ENCODE measurements at regions not wholly inside any gene's neighbourhood (a gene's known extent, or its start where the extent isn't known, plus 50 kb on each side); places are given as distances from the start of the nearest gene placed in this dataset.

- H3K27me3 ChIP-seq: no peaks in the 10 kb centered on the region
- TF ChIP-seq Cebpa-rat (IDR thresholded peaks at IDR 0.05): no peak
- H3K27ac ChIP-seq: no peak overlapping the region
- no peak overlapping the region for H3K4me2 ChIP-seq
- no peak overlapping the region for H3K4me3 ChIP-seq
- H3K9me3 ChIP-seq: no peaks in the 10 kb centered on the region
- no peaks in the 10 kb centered on the region for H4K20me1 ChIP-seq
- no peak overlapping the region for H3K9ac ChIP-seq
- no peaks in the 10 kb centered on the region for H3K36me3 ChIP-seq
- H3K4me1 ChIP-seq: no peaks in the 10 kb centered on the region
Measured at GRCh38 chr11:103619480-103619879, 417.0 kb upstream of the DDI1 start.

DNA sequence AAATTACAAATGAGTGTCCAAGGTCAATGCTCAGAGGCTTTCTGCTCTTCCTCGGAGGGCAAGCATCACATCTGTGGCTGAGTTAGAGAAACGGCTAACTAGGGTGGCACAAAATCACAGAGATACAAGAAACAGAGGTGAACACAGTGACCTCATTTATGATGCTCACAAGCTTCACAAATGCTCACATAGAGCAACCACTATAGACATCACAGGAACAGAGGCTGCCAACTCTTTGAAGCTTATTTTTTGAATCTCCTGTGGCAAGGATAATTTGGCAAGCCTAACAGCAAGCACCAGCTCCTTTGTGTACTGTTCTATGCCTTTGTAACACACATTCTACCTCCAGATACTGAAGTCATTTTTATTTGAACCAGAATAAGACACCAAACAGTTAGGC is 416.5 kb upstream of the DDI1 start:
- Histone ChIP-seq H3K4me1 (no peaks in the 10 kb centered on the region), H3K9me3 (no peaks in the 10 kb centered on the region), H3K27me3 (no peaks in the 10 kb centered on the region), H3K4me2 (no peak overlapping the region), H3K36me3 (no peaks in the 10 kb centered on the region), H4K20me1 (no peaks in the 10 kb centered on the region), H3K9ac (no peak overlapping the region), H3K4me3 (no peak overlapping the region), H3K27ac (no peak overlapping the region)
- TF ChIP-seq Cebpa-rat (IDR thresholded peaks at IDR 0.05): no peak

- Histone ChIP-seq H3K4me2 (no peak overlapping the region), H3K4me1 (no peaks in the 10 kb centered on the region), H4K20me1 (no peaks in the 10 kb centered on the region), H3K4me3 (no peak overlapping the region), H3K9ac (no peak overlapping the region), H3K9me3 (no peaks in the 10 kb centered on the region), H3K36me3 (no peaks in the 10 kb centered on the region), H3K27me3 (no peaks in the 10 kb centered on the region), H3K27ac (no peak overlapping the region)
- no peak for TF ChIP-seq Cebpa-rat (IDR thresholded peaks at IDR 0.05)
Measured at GRCh38 chr11:103622296-103622695, 414.1 kb upstream of the DDI1 start.

DNA sequence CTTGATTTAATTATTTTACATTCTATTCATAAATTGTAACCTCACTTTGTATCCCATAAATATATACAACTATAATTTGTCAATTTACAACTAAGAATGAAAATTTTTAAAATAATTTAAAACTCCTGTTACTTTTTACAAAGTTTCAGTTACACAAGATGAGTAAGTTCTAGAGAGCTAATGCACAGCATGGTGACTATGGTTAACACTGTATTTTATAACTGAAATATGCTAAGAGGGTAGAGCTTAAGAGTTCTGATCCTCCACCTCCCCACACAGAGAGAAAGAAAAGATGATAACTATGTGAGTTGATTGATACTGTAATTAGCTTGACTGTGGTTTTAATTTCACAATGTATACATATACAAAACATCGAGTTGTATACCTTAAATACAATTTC is 412.5 kb upstream of the DDI1 start:
- H4K20me1 ChIP-seq: no peaks in the 10 kb centered on the region
- H3K9me3 ChIP-seq: no peaks in the 10 kb centered on the region
- no peak overlapping the region for H3K4me3 ChIP-seq
- no peak for TF ChIP-seq Cebpa-rat (IDR thresholded peaks at IDR 0.05)
- H3K4me2 ChIP-seq: no peak overlapping the region
- no peaks in the 10 kb centered on the region for H3K36me3 ChIP-seq
- H3K27ac ChIP-seq: no peak overlapping the region
- H3K4me1 ChIP-seq: no peaks in the 10 kb centered on the region
- no peak overlapping the region for H3K9ac ChIP-seq
- no peaks in the 10 kb centered on the region for H3K27me3 ChIP-seq

- no peak overlapping the region for H3K4me2 ChIP-seq
- no peaks in the 10 kb centered on the region for H4K20me1 ChIP-seq
- H3K4me1 ChIP-seq: no peaks in the 10 kb centered on the region
- no peaks in the 10 kb centered on the region for H3K27me3 ChIP-seq
- H3K9me3 ChIP-seq: no peaks in the 10 kb centered on the region
- no peak for TF ChIP-seq Cebpa-rat (IDR thresholded peaks at IDR 0.05)
- no peak overlapping the region for H3K4me3 ChIP-seq
- no peak overlapping the region for H3K27ac ChIP-seq
- no peaks in the 10 kb centered on the region for H3K36me3 ChIP-seq
- no peak overlapping the region for H3K9ac ChIP-seq
Measured at GRCh38 chr11:103624708-103625623, 411.5 kb upstream of the DDI1 start.

DNA sequence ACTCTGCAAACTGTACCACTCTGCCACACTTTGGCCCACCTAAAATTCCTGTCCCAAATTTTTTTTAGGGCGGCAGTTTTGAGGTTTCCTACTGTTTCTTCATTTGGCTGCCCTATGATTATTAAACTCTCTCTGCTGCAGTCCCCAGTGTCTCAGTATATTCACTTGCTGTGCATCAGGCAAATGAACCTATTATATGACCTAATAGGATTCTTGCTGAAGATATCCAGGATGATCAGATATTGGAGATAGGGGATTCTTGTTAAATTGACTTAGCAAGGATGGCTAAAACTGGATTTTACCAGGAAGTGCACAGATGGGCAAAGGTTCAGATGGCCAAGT is 410.8 kb upstream of the DDI1 start:
- H3K4me2 ChIP-seq: no peak overlapping the region

DNA sequence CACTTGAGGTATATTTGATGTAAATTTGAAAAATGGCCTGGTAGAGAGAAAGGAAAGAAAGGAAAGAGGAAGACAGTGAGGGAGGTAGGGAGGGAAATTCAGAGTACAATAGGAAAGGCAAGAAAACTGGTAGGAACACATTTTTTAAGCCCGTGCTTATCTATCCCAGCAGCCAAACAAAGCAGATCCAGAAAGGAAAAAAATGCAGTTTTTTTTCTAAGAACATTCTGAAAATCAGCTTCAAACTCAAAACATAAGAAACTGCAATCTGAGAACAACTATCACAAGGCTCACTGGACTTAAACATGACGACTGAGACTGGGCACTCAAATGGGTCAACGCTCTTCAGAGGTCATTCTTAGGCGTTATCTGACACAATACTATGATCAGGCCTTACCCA is 408.3 kb upstream of the DDI1 start:
- no peaks in the 10 kb centered on the region for H3K9me3 ChIP-seq
- H3K4me3 ChIP-seq: no peak overlapping the region
- no peaks in the 10 kb centered on the region for H3K4me1 ChIP-seq
- no peak overlapping the region for H3K9ac ChIP-seq
- no peak for TF ChIP-seq Cebpa-rat (IDR thresholded peaks at IDR 0.05)
- no peaks in the 10 kb centered on the region for H4K20me1 ChIP-seq
- no peak overlapping the region for H3K27ac ChIP-seq
- no peaks in the 10 kb centered on the region for H3K36me3 ChIP-seq
- H3K4me2 ChIP-seq: no peak overlapping the region
- no peaks in the 10 kb centered on the region for H3K27me3 ChIP-seq

More for the DNA sequence above, 410.8 kb upstream of the DDI1 start:
- Histone ChIP-seq H4K20me1 (no peaks in the 10 kb centered on the region), H3K9ac (no peak overlapping the region), H3K27me3 (no peaks in the 10 kb centered on the region), H3K9me3 (no peaks in the 10 kb centered on the region), H3K4me1 (no peaks in the 10 kb centered on the region), H3K4me3 (no peak overlapping the region), H3K36me3 (no peaks in the 10 kb centered on the region), H3K27ac (no peak overlapping the region)
- no peak for TF ChIP-seq Cebpa-rat (IDR thresholded peaks at IDR 0.05)

- Histone ChIP-seq H3K27ac (no peak overlapping the region), H3K4me2 (no peak overlapping the region), H3K9ac (no peak overlapping the region), H3K4me3 (no peak overlapping the region), H3K36me3 (no peaks in the 10 kb centered on the region), H3K4me1 (no peaks in the 10 kb centered on the region), H3K9me3 (no peaks in the 10 kb centered on the region), H4K20me1 (no peaks in the 10 kb centered on the region), H3K27me3 (no peaks in the 10 kb centered on the region)
- no peak for TF ChIP-seq Cebpa-rat (IDR thresholded peaks at IDR 0.05)
Measured at GRCh38 chr11:103631841-103632240, 404.6 kb upstream of the DDI1 start.

DNA sequence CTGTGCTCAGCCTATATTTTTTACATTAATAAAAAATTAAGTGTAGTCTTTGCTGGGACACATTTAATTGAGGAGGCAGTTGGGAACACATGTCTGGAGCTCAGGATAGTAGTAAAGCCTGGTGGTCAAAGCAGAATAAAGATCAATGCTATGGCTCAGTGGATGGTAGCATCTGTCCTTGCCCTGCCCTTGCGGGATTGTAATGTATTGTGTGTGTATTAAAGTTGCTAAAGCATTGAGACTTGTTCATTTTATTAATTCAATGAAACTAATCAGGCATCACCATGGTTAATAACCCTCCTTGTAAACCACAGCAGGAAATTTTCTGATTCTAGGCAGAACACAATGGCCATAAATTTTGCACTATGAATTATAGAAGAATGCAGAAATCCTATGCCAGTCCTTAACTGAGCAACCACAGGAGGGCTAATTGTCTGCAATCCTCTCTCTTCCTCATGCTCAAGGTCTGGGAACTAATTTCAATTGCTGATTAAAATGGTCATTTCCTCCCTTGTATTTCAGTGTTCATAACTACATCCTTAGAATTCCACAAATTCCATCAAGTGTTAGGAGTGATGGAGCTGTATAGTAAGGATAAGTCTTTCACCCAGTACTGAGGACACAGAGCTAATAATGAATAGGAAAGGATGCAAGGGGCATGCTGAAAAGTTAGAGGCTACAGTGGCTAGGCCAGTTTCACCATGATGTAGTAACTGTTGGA is 403.2 kb upstream of the DDI1 start:
- Histone ChIP-seq H3K27me3 (no peaks in the 10 kb centered on the region), H3K9me3 (no peaks in the 10 kb centered on the region), H3K4me2 (no peak overlapping the region), H3K27ac (no peak overlapping the region), H3K36me3 (no peaks in the 10 kb centered on the region), H4K20me1 (no peaks in the 10 kb centered on the region), H3K9ac (no peak overlapping the region), H3K4me1 (no peaks in the 10 kb centered on the region), H3K4me3 (no peak overlapping the region)
- TF ChIP-seq Cebpa-rat (IDR thresholded peaks at IDR 0.05): no peak

DNA sequence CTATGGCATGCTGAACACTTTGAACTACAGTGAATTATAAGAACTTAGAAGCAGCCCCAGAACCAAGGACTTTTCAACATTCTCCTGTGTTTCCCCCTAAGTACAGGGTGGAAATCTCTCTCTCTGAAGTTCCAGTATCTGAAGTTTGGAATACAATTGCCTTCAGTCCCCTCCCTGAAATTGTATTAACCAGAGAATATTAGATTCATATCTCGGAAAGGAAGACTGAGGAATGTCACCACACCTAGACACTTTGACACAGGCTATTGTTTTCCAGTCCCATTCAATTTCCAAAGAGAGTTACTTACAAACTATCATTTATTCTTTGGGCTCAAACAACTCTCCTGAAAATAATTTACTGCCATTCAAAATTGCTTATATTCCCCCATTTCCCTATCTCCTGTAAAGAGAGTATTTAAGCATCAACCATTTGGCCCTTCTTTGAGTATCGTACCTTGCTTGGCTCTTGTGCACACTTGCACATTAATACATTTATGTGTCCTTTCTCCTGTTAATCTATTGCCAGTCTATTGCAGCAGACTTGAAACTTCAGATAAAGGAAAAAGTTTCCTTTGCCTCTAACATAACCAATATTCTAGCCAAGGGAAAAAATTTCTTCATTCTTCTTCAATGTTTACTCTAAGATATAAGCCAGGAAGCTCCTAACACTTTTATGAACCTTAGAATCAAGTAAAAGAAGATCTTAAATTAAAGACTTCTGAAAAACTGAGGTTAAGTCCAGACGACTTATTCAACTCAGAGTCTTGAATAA is 402.4 kb upstream of the DDI1 start:
- Histone ChIP-seq H3K27me3 (no peaks in the 10 kb centered on the region), H3K36me3 (no peaks in the 10 kb centered on the region), H3K9me3 (no peaks in the 10 kb centered on the region), H4K20me1 (no peaks in the 10 kb centered on the region), H3K4me3 (no peak overlapping the region), H3K27ac (no peak overlapping the region), H3K4me2 (no peak overlapping the region), H3K4me1 (no peaks in the 10 kb centered on the region), H3K9ac (no peak overlapping the region)
- TF ChIP-seq Cebpa-rat (IDR thresholded peaks at IDR 0.05): no peak
